ENCODE measurements at regions not wholly inside any gene's neighbourhood (a gene's known extent, or its start where the extent isn't known, plus 50 kb on each side); places are given as distances from the start of the nearest gene placed in this dataset.
"Not testable (repeated sequence)": the region's sequence is repeated elsewhere in the genome, so short reads cannot be mapped to it uniquely, and the experiment has no call there.

GRCh38 chr5:27474395-27474794 lies 436.0 kb upstream of the CDH9 start:
- Mint-ChIP-seq H3K27me3 (no peaks in the 10 kb centered on the region), H3K4me1 (no peaks in the 10 kb centered on the region), H3K9me3 (peaks cover 6% of the 10 kb centered on the region), H3K36me3 (no peaks in the 10 kb centered on the region), H3K4me3 (no peak overlapping the region), H3K27ac (no peak overlapping the region)
- no peak for DNase-seq

GRCh38 chr5:27474047-27474309 lies 435.6 kb upstream of the CDH9 start:
- Mint-ChIP-seq H3K27me3 (no peaks in the 10 kb centered on the region), H3K4me1 (no peaks in the 10 kb centered on the region), H3K36me3 (no peaks in the 10 kb centered on the region), H3K9me3 (peaks cover 6% of the 10 kb centered on the region), H3K4me3 (no peak overlapping the region), H3K27ac (no peak overlapping the region)
- DNase-seq, result no peak

- Mint-ChIP-seq H3K27me3 (no peaks in the 10 kb centered on the region), H3K27ac (no peak overlapping the region), H3K36me3 (no peaks in the 10 kb centered on the region), H3K9me3 (peaks cover 6% of the 10 kb centered on the region), H3K4me1 (no peaks in the 10 kb centered on the region), H3K4me3 (no peak overlapping the region)
- DNase-seq, result no peak
Observed at GRCh38 chr5:27473307-27474046, 435.1 kb upstream of the CDH9 start.

- Mint-ChIP-seq H3K27me3 (no peaks in the 10 kb centered on the region), H3K4me3 (no peak overlapping the region)
Observed at GRCh38 chr5:27472871-27473270, 434.5 kb upstream of the CDH9 start.

GRCh38 chr5:27472000-27472763 lies 433.8 kb upstream of the CDH9 start:
- H3K4me1 Mint-ChIP-seq, result no peaks in the 10 kb centered on the region
- H3K36me3 Mint-ChIP-seq, result no peaks in the 10 kb centered on the region
- DNase-seq, result no peak
- no peak overlapping the region for H3K4me3 Mint-ChIP-seq
- H3K27ac Mint-ChIP-seq, result no peak overlapping the region
- peaks cover 3% of the 10 kb centered on the region for H3K9me3 Mint-ChIP-seq
- H3K27me3 Mint-ChIP-seq, result no peaks in the 10 kb centered on the region

More at GRCh38 chr5:27472871-27473270, 434.5 kb upstream of the CDH9 start:
- H3K9me3 Mint-ChIP-seq, result peaks cover 5% of the 10 kb centered on the region
- no peak for DNase-seq
- no peaks in the 10 kb centered on the region for H3K4me1 Mint-ChIP-seq
- H3K36me3 Mint-ChIP-seq, result no peaks in the 10 kb centered on the region
- H3K27ac Mint-ChIP-seq, result no peak overlapping the region

DNA sequence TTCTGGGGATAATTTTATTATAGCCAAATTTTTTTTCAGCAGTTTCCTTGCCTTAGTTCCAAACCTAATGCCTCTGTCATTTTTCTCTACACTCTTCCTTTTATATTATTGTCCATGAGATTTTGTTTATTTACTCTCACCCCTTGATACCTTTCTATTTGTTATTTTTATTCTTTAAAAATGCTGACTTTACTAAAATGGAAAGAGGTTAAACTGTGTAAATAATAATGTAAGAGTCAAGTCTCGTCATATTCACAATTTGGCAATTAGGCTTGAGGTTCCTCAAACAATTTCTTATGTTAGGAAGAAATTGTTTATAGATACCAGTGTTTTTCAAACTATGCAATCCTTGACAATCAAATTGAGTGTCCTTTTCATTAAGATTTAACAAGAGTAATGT lies 428.6 kb upstream of the CDH9 start:
- no peaks in the 10 kb centered on the region for H3K36me3 Mint-ChIP-seq
- no peaks in the 10 kb centered on the region for H3K27me3 Mint-ChIP-seq
- H3K9me3 Mint-ChIP-seq, result peaks cover 1% of the 10 kb centered on the region
- no peak for DNase-seq
- no peak overlapping the region for H3K27ac Mint-ChIP-seq
- no peaks in the 10 kb centered on the region for H3K4me1 Mint-ChIP-seq
- no peak overlapping the region for H3K4me3 Mint-ChIP-seq

- no peaks in the 10 kb centered on the region for H3K27me3 Mint-ChIP-seq
- peaks cover 1% of the 10 kb centered on the region for H3K9me3 Mint-ChIP-seq
- H3K36me3 Mint-ChIP-seq, result no peaks in the 10 kb centered on the region
- no peak overlapping the region for H3K4me3 Mint-ChIP-seq
- H3K4me1 Mint-ChIP-seq, result no peaks in the 10 kb centered on the region
- no peak for DNase-seq
- no peak overlapping the region for H3K27ac Mint-ChIP-seq
Observed at GRCh38 chr5:27465140-27465539, 426.8 kb upstream of the CDH9 start.

- no peaks in the 10 kb centered on the region for H3K36me3 Mint-ChIP-seq
- no peak overlapping the region for H3K4me3 Mint-ChIP-seq
- no peak for DNase-seq
Observed at GRCh38 chr5:27463446-27464149, 425.2 kb upstream of the CDH9 start.

DNA sequence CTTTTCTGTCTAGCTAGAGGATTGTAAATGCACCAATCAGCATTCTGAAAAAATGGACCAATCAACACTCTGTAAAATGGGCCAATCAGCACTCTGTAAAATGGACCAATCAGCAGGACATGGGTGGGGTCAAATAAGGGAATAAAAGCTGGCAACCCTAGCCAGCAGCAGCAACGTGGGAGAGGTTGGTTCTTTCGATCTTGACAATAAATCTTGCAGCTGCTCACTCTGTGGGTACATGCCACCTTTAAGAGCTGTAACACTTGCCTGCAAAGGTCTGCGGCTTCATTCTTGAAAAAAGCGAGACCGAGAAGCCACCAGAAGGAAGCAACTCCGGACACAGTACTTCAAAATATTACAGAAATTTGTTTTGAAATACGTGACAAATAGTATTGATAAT lies 424.6 kb upstream of the CDH9 start:
- H3K4me3 Mint-ChIP-seq, result no peak overlapping the region
- DNase-seq, result no peak
- no peak overlapping the region for H3K27ac Mint-ChIP-seq
- no peaks in the 10 kb centered on the region for H3K27me3 Mint-ChIP-seq
- peaks cover 3% of the 10 kb centered on the region for H3K9me3 Mint-ChIP-seq
- H3K36me3 Mint-ChIP-seq, result no peaks in the 10 kb centered on the region
- H3K4me1 Mint-ChIP-seq, result no peaks in the 10 kb centered on the region

More at GRCh38 chr5:27463446-27464149, 425.2 kb upstream of the CDH9 start:
- no peak overlapping the region for H3K27ac Mint-ChIP-seq
- H3K27me3 Mint-ChIP-seq, result no peaks in the 10 kb centered on the region
- H3K9me3 Mint-ChIP-seq, result peaks cover 3% of the 10 kb centered on the region
- H3K4me1 Mint-ChIP-seq, result no peaks in the 10 kb centered on the region

DNA sequence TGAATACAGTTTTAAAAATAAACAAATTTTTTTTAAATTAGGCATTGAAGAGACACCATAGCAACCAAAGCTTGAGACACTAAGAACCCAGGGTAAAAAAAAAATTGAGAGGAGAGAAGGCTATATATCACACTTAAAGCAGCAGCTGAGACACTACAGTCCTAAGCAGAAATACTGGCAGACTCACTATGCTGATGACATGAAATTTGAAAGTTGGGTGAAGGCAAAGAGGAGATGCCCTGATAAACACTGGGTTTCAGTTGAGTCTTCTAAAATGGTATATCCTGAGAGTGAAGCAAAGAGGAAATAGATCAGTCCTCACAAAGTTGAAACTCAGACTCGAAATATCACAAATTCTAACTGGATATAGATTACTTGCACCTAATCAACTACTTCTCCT lies 419.9 kb upstream of the CDH9 start:
- Mint-ChIP-seq H3K4me1 (no peaks in the 10 kb centered on the region), H3K27ac (no peak overlapping the region), H3K27me3 (no peaks in the 10 kb centered on the region)

GRCh38 chr5:27451377-27451776 lies 413.0 kb upstream of the CDH9 start:
- Mint-ChIP-seq H3K4me1 (no peaks in the 10 kb centered on the region), H3K4me3 (no peak overlapping the region), H3K36me3 (no peaks in the 10 kb centered on the region), H3K27me3 (no peaks in the 10 kb centered on the region), H3K9me3 (no peaks in the 10 kb centered on the region), H3K27ac (no peak overlapping the region)
- no peak for DNase-seq

More for the DNA sequence above, 419.9 kb upstream of the CDH9 start:
- no peaks in the 10 kb centered on the region for H3K36me3 Mint-ChIP-seq
- peaks cover 3% of the 10 kb centered on the region for H3K9me3 Mint-ChIP-seq
- no peak for DNase-seq
- no peak overlapping the region for H3K4me3 Mint-ChIP-seq

DNA sequence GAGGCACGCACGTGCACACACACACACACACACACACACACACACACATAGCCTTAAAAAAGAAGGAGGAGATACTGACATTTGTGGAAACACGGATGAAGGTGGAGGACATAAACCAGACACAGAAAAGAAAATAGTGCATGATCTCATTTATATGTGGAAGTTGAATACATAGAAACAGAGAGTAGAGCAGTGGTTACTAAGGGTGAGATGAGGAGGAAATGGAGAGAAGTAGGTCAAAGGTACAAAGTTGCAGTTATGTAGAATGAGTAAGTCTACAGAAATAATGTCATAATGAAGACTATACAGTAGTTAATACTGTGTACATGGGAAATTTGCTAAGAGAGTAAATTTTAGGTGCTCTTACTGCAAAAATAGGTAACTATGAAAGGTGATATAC lies 412.2 kb upstream of the CDH9 start:
- Mint-ChIP-seq H3K36me3 (no peaks in the 10 kb centered on the region), H3K27ac (no peak overlapping the region), H3K9me3 (no peaks in the 10 kb centered on the region), H3K27me3 (no peaks in the 10 kb centered on the region), H3K4me1 (no peaks in the 10 kb centered on the region), H3K4me3 (no peak overlapping the region)
- no peak for DNase-seq

DNA sequence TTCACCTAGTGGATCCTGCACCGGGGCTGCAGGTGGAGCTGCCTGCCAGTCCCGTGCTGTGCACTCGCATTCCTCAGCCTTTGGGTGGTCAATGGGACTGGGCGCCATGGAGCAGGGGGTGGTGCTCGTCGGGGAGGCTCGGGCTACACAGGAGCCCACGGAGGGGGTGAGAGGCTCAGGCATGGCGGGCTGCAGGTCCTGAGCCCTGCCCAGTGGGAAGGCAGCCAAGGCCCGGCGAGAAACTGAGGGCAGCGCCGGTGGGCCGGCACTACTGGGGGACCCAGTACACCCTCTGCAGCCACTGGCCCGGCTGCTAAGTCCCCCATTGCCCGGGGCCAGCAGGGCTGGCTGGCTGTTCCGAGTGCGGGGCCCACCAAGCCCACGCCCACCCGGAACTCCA lies 401.0 kb upstream of the CDH9 start:
- not testable (repeated sequence) for H3K9me3 Mint-ChIP-seq

GRCh38 chr5:27437594-27438200 lies 399.3 kb upstream of the CDH9 start:
- H3K27me3 Mint-ChIP-seq, result no peaks in the 10 kb centered on the region
- no peak for DNase-seq
- no peaks in the 10 kb centered on the region for H3K36me3 Mint-ChIP-seq
- peaks cover 2% of the 10 kb centered on the region for H3K9me3 Mint-ChIP-seq
- no peaks in the 10 kb centered on the region for H3K4me1 Mint-ChIP-seq
- no peak overlapping the region for H3K4me3 Mint-ChIP-seq
- no peak overlapping the region for H3K27ac Mint-ChIP-seq

More for the DNA sequence above, 401.0 kb upstream of the CDH9 start:
- not testable (repeated sequence) for H3K4me3 Mint-ChIP-seq, H3K27me3 Mint-ChIP-seq, H3K27ac Mint-ChIP-seq, DNase-seq, H3K4me1 Mint-ChIP-seq, H3K36me3 Mint-ChIP-seq

GRCh38 chr5:27434335-27434734 lies 395.9 kb upstream of the CDH9 start:
- Mint-ChIP-seq H3K4me3 (no peak overlapping the region), H3K9me3 (peaks cover 6% of the 10 kb centered on the region), H3K27ac (no peak overlapping the region), H3K4me1 (no peaks in the 10 kb centered on the region), H3K36me3 (no peaks in the 10 kb centered on the region), H3K27me3 (no peaks in the 10 kb centered on the region)
- DNase-seq, result no peak
